NCI-H1930 (cell line): ENCODE measurements at regions not wholly inside any gene's neighbourhood (a gene's known extent, or its start where the extent isn't known, plus 50 kb on each side); places are given as distances from the start of the nearest gene placed in this dataset.

Experiments
- DNase-seq, 2 experiments: peaks; one replicate each; lab custom pipeline; 2025; lab: John Stamatoyannopoulos, UW

DNA sequence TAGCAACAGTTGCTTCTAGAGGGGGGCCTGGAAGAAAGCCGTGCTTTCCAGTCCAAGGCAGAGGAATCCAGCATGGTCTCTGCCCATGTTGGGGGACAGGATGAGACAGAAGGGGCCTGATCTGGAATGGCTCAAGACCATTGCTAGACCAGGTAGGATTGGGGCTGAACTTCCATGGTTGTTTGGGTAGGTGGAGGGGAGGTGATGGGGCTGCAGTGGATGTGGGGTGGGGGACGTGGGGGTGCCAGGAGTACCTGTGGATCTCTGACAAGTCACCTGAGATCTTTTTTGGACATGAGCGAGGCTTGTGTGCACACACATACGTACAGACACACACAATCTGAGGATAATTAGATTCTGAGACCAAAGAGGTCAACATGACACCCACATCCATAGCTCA lies 228.7 kb upstream of the SKOR2 start:
- no peak for DNase-seq

DNA sequence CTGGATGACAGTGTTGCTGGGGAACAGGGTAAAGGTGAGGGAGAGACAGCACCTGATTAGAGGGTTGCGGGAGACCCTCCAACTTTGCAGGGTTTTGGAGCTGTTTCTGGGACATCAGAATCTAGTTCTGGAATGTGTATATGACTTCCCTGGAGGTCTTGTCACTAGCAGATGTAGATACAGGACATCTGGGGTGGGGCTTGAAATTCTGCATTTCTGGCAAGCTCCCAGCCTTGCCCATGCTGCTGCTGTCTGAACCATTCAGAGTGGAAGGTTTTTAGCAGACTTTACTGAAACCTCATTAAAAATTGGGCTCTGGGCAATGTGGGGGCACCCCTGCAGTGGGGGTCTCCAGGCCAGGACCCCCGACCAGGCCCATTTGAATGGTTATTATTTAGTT lies 220.3 kb upstream of the SKOR2 start:
- DNase-seq, result no peak

DNA sequence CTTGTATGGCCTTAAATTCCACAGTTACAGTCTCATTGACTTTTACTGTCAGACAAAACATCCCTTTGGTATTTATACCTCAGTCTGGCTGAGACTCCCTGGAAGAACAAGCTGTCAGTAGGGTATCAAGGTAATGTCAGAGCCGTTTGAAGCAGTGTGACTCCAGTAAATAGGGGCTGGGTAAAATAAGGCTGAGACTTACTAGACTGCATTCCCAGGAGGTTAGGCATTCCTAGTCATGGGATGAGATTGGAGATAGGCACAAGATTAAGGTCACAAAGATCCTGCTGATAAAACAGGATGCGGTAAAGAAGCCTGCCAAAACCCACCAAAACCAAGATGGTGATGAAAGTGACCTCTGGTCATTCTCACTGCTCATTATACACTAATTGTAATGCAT lies 219.5 kb upstream of the SKOR2 start:
- no peak for DNase-seq

- no peak for DNase-seq
These were observed 218.1 kb upstream of the SKOR2 start for GRCh38 chr18:47469576-47469975.

- no peak for DNase-seq
These were observed 210.5 kb upstream of the SKOR2 start for GRCh38 chr18:47461977-47462376.

DNA sequence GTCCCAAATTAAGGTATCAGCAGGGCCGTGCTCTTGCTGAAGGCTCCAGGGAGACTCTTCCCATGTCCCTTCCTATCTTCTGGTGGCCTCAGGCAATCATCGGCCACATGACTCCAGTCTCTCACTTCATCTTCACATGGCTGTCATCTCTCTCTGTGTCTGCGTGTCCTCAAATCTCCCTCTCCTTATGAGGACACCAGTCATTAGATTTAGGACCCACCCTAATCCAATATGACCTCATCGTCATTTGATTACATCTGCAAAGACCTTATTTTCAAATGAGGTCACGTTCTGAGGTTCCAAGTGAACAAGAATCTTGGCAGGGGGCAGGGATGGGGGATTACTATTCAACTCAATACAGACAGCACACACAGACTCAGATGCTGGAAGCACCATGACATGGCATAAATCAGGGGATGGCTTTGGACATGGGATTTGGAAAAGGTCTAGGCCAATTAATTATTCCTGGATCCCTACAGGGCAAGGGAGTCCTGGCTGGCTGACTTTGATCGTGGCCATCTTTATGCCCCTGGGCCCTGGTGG lies 210.0 kb upstream of the SKOR2 start:
- no peak for DNase-seq

GRCh38 chr18:47458483-47458882 lies 207.0 kb upstream of the SKOR2 start:
- DNase-seq, result no peak

DNA sequence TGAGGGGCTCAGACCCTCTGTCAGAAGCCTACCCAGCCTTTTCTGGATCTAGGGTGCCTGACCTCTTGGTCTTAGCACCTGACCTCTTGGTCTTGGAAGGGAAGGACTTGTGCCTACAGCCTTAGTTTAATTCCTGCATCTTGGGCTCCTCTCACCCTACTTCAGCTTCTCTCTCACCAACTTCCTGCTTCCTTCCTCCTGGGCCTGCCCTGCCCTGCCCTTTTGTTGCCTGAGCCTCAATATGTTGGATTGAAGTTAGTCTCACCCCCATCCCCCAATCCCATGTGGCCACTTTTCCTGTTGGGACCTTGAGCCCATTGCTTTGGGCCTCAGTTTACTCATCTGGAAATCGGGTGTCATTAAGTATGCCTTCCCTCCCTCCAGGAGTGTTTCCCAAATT lies 206.2 kb upstream of the SKOR2 start:
- DNase-seq, result no peak

DNA sequence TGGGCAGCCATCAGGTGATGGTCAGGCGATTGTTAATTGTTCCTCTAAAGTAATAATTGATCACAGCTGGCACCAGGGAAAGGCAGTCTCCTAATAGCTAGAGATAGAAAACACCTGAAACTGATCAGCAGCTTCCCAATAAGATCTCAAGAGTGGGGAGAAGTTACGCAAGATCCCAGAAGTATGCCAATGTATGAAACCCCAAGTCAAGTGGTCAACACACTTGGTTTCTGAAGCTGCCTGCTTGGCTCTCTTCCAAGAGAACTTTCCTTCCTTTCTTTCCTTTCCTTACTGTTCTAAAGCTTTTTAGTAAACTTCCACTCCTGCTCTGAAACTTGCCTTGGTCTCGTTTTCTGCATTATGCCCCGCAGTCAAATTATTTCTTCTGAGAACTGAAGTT lies 201.6 kb upstream of the SKOR2 start:
- DNase-seq, result no peak

- no peak for DNase-seq
These were observed 197.5 kb upstream of the SKOR2 start for GRCh38 chr18:47448956-47449355.

- no peak for DNase-seq
These were observed 190.5 kb upstream of the SKOR2 start for GRCh38 chr18:47441914-47442313.

DNA sequence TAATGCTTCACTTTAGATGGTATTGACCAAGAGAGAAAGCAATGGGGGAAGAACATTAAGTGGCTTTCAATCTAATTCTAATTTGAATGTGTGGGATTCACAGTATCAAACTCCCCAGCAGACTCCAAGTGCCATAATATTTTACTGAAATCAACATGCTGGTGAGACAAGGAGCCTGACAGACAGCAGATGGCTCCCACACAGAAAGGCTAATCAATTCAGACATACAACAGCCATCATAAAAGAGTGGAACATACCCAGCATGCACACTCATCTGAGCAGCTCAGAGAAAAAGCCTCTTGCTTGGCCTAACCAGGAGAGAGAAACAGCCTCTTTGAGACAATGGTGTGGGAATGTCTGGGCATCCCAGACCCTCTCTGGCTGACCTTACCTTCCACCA lies 186.5 kb upstream of the SKOR2 start:
- DNase-seq, result no peak

- DNase-seq, result no peak
These were observed 185.4 kb upstream of the SKOR2 start for GRCh38 chr18:47436871-47437270.

DNA sequence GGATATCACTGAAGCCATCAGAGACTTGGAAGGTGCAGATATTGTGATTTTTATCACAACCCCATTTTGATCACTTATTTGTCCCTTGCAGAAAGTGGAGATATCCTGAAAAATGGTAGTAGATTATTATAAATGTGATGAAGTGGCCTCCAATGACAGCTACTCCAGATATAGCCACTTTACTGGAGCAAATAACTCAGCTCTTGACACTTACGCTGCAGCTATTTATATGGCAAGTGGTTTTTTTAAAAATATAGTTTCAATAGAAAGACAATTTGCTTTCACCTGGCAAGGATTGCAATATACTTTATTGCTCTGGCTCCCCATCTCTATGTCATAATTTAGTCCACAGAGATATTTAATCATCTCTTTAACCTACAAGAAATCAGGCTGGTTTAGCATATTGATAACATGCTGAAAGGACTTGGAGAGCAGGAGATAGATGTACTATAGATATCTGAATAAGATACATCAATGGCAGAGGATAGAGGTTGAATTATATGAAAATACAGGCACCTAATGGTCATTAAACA lies 182.8 kb upstream of the SKOR2 start:
- DNase-seq, result no peak

GRCh38 chr18:47427923-47428637 lies 176.6 kb upstream of the SKOR2 start:
- no peak for DNase-seq

DNA sequence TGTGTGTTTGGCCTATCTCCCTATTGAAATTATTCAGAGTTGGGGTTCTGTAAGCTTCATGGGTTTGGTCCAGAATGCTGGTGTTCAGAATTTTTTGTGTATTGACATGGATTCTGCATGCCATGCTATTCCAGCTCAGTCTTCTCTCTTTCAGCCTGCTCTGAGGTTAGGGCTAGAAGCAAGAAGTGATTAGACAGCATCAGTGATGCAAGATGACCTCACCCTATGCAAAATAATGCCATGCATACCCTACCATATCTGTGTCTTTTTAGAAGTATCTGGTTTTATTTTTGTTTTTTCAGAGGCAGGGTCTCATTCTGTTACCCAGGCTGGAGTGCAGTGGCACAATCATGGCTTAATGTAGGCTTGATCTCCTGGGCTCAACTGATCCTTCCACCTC lies 175.6 kb upstream of the SKOR2 start:
- DNase-seq, result no peak

DNA sequence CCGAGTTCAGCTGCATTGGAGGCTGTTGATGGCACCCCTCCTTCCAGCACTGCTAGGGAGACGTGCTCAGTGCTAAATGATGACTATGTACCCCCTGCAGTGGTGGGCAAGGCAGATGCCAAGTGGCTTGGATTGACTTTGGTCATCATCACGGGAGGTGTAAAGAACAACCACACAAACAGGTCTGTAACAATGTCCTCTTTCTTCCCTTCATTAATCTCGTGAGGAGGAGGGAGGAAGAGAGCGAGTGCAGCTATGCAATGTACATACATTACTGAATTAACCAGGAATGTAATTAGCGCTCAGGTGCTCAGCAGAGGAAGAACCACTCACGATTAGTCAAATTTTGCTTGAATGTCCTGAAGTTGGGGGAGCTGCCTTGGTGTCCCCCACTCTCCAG lies 173.9 kb upstream of the SKOR2 start:
- no peak for DNase-seq

- no peak for DNase-seq
These were observed 171.1 kb upstream of the SKOR2 start for GRCh38 chr18:47422524-47422923.

- no peak for DNase-seq
These were observed 168.7 kb upstream of the SKOR2 start for GRCh38 chr18:47420130-47420529.

GRCh38 chr18:47418746-47419145 lies 167.3 kb upstream of the SKOR2 start:
- DNase-seq, result no peak

GRCh38 chr18:47417807-47418206 lies 166.3 kb upstream of the SKOR2 start:
- DNase-seq, result no peak

GRCh38 chr18:47415881-47416280 lies 164.4 kb upstream of the SKOR2 start:
- no peak for DNase-seq

GRCh38 chr18:47413327-47413726 lies 161.9 kb upstream of the SKOR2 start:
- DNase-seq, result no peak

GRCh38 chr18:47412924-47413323 lies 161.5 kb upstream of the SKOR2 start:
- no peak for DNase-seq
